ENCODE measurements at regions not wholly inside any gene's neighbourhood (a gene's known extent, or its start where the extent isn't known, plus 50 kb on each side); places are given as distances from the start of the nearest gene placed in this dataset.

- DNase-seq (ENCODE audit: low spot score), result no peak
- Histone ChIP-seq H3K4me1 (ENCODE audit: insufficient read depth, low read length, poor library complexity, severe bottlenecking) (peaks cover 6% of the 10 kb centered on the region), H3K27me3 (replicated peaks; ENCODE audit: insufficient read depth, low read depth, low read length, poor library complexity) (no peaks in the 10 kb centered on the region)
Observed at GRCh38 chr6:144696610-144697368, 411.7 kb downstream of the UTRN start.

GRCh38 chr6:144697369-144697760, 412.2 kb downstream of the UTRN start:
- TF ChIP-seq CTCF (conservative IDR thresholded peaks at IDR 0.05; ENCODE audit: low read depth, low read length) (no peak), EZH2 (IDR thresholded peaks at IDR 0.05; ENCODE audit: borderline replicate concordance, low read depth, low read length, poor library complexity, severe bottlenecking) (no peak)
- H3K4me1 ChIP-seq (ENCODE audit: insufficient read depth, low read length, poor library complexity, severe bottlenecking), result peaks cover 6% of the 10 kb centered on the region
- ChIA-PET POLR2A (ENCODE audit: low non-redundant PET) (no interaction called here), CTCF (no interaction called here)
- H3K27me3 ChIP-seq (replicated peaks; ENCODE audit: insufficient read depth, low read depth, low read length, poor library complexity), result no peaks in the 10 kb centered on the region
- intact Hi-C loops (cut with micrococcal nuclease; ENCODE audit: unreplicated experiment), result no loop called here
- BruUV-seq (replicated peaks), result no TSS peak
- peaks cover 8% of the 10 kb centered on the region for H3K9me3 ChIP-seq (ENCODE audit: low read depth, low read length, poor library complexity, severe bottlenecking)
- no peaks in the 10 kb centered on the region for H3K36me3 ChIP-seq (ENCODE audit: insufficient read depth, low read length, poor library complexity, severe bottlenecking)
- no peak overlapping the region for H3K27ac ChIP-seq (ENCODE audit: low read depth, low read length, poor library complexity, severe bottlenecking)
- H3K4me3 ChIP-seq (ENCODE audit: low read depth, low read length, poor library complexity, severe bottlenecking), result no peak overlapping the region
- no peak for DNase-seq (ENCODE audit: low spot score)

More at GRCh38 chr6:144696610-144697368, 411.7 kb downstream of the UTRN start:
- ChIA-PET CTCF (no interaction called here), POLR2A (ENCODE audit: low non-redundant PET) (no interaction called here)
- TF ChIP-seq CTCF (conservative IDR thresholded peaks at IDR 0.05; ENCODE audit: low read depth, low read length), result no peak
- TF ChIP-seq EZH2 (IDR thresholded peaks at IDR 0.05; ENCODE audit: borderline replicate concordance, low read depth, low read length, poor library complexity, severe bottlenecking), result no peak
- BruUV-seq (replicated peaks), result no TSS peak
- no peaks in the 10 kb centered on the region for H3K36me3 ChIP-seq (ENCODE audit: insufficient read depth, low read length, poor library complexity, severe bottlenecking)
- intact Hi-C loops (cut with micrococcal nuclease; ENCODE audit: unreplicated experiment), result no loop called here
- H3K9me3 ChIP-seq (ENCODE audit: low read depth, low read length, poor library complexity, severe bottlenecking), result peaks cover 14% of the 10 kb centered on the region
- no peak overlapping the region for H3K27ac ChIP-seq (ENCODE audit: low read depth, low read length, poor library complexity, severe bottlenecking)
- no peak overlapping the region for H3K4me3 ChIP-seq (ENCODE audit: low read depth, low read length, poor library complexity, severe bottlenecking)

- no peaks in the 10 kb centered on the region for H3K36me3 ChIP-seq (ENCODE audit: insufficient read depth, low read length, poor library complexity, severe bottlenecking)
- ChIA-PET CTCF (no interaction called here), POLR2A (ENCODE audit: low non-redundant PET) (no interaction called here)
- intact Hi-C loops (cut with micrococcal nuclease; ENCODE audit: unreplicated experiment), result no loop called here
- H3K4me1 ChIP-seq (ENCODE audit: insufficient read depth, low read length, poor library complexity, severe bottlenecking), result peaks cover 6% of the 10 kb centered on the region
- no peak for TF ChIP-seq EZH2 (IDR thresholded peaks at IDR 0.05; ENCODE audit: borderline replicate concordance, low read depth, low read length, poor library complexity, severe bottlenecking)
- TF ChIP-seq CTCF (conservative IDR thresholded peaks at IDR 0.05; ENCODE audit: low read depth, low read length), result no peak
- no peak overlapping the region for H3K4me3 ChIP-seq (ENCODE audit: low read depth, low read length, poor library complexity, severe bottlenecking)
- no peak for DNase-seq (ENCODE audit: low spot score)
- BruUV-seq (replicated peaks), result no TSS peak
- H3K27ac ChIP-seq (ENCODE audit: low read depth, low read length, poor library complexity, severe bottlenecking), result no peak overlapping the region
- H3K9me3 ChIP-seq (ENCODE audit: low read depth, low read length, poor library complexity, severe bottlenecking), result peaks cover 4% of the 10 kb centered on the region
- no peaks in the 10 kb centered on the region for H3K27me3 ChIP-seq (replicated peaks; ENCODE audit: insufficient read depth, low read depth, low read length, poor library complexity)
Observed at GRCh38 chr6:144697801-144698200, 412.7 kb downstream of the UTRN start.
